ENCODE measurements at regions not wholly inside any gene's neighbourhood (a gene's known extent, or its start where the extent isn't known, plus 50 kb on each side); places are given as distances from the start of the nearest gene placed in this dataset.

DNA sequence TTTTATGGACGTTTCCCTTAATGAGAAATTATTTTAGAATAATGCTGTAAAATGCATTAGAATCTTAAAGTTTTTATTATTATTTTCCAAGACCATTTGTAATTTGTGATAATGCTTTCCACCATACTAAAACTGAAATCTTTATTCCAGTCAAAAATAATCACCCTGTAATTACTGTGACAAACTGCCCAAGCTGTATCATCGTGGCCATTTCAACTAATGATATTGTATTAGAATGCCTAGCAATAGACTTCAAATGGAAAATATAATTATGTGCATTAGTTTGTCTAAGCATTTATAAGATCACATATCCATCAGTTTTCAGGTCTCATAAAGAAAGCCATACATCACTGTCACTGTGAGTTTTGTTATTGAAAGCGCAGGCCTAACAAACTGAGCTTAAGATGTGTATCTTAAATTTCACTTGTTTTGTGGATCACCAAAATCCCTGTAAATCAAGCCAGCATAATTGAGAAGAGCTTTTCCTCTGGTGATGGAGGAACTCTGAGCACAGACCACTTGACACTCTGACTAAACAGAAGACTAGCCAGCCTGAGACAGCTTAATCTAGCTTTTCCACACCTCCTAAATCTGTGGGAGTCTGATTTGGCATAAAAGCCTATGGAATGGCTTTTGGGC lies 1312.2 kb upstream of the ACVR2A start:
- TF ChIP-seq CTCF (IDR thresholded peaks at IDR 0.05) (no peak), EZH2 (IDR thresholded peaks at IDR 0.05; ENCODE audit: borderline replicate concordance, insufficient read depth, low read depth, low read length, poor library complexity, severe bottlenecking) (no peak)
